Muscle of leg (tissue), 3 donors: ENCODE measurements at regions not wholly inside any gene's neighbourhood (a gene's known extent, or its start where the extent isn't known, plus 50 kb on each side); places are given as distances from the start of the nearest gene placed in this dataset.

Experiments
- DNase-seq: peaks from one replicate; pipeline ENCODE4 v3.0.0; 2013
- H3K27ac ChIP-seq: one replicate; pipeline ENCODE4 v1.5.1; 2013; ENCODE audit warnings: mild to moderate bottlenecking, low read length, control low read depth
- H3K27me3 ChIP-seq: one replicate; pipeline ENCODE4 v1.6.1; 2013; ENCODE audit warnings: low read length; ENCODE audit not compliant: control insufficient read depth, insufficient read depth
- H3K36me3 ChIP-seq: one replicate; pipeline ENCODE4 v1.6.1; 2013; ENCODE audit warnings: low read length; ENCODE audit not compliant: control insufficient read depth, insufficient read depth
- H3K4me1 ChIP-seq: one replicate; pipeline ENCODE4 v1.6.1; 2013; ENCODE audit warnings: low read length; ENCODE audit not compliant: control insufficient read depth, insufficient read depth
- H3K4me3 ChIP-seq: one replicate; pipeline ENCODE4 v1.5.1; 2013; ENCODE audit warnings: low read length, control low read depth
- H3K9me3 ChIP-seq: replicated peaks from 2 replicates; pipeline ENCODE4 v1.6.1; 2013; ENCODE audit warnings: low read depth, low read length; ENCODE audit not compliant: control insufficient read depth
- WGBS: methylation state at CpG from one replicate; pipeline ENCODE4 v1.1.5; 2013; ENCODE audit warnings: missing lambda C conversion rate; ENCODE audit not compliant: insufficient coverage; 5-methylcytosine and 5-hydroxymethylcytosine counted together

GRCh38 chr18:38811209-38811608 lies 1245.6 kb upstream of the CELF4 start:
- Histone ChIP-seq H3K9me3 (no peaks in the 10 kb centered on the region), H3K4me3 (no peak overlapping the region), H3K4me1 (no peaks in the 10 kb centered on the region), H3K27ac (no peak overlapping the region), H3K36me3 (no peaks in the 10 kb centered on the region), H3K27me3 (no peaks in the 10 kb centered on the region)
- DNase-seq = no peak
- WGBS = 100% methylated on average over 1 of the region's 2 CpGs

- no CpG with 5 or more reads among the region's 4 CpGs for WGBS
- H3K36me3 ChIP-seq = no peaks in the 10 kb centered on the region
Observed at GRCh38 chr18:38810789-38811188, 1245.2 kb upstream of the CELF4 start.

GRCh38 chr18:38807915-38808314 lies 1242.3 kb upstream of the CELF4 start:
- no peak overlapping the region for H3K27ac ChIP-seq
- 85% methylated on average over 2 of the region's 3 CpGs for WGBS
- H3K4me1 ChIP-seq = no peaks in the 10 kb centered on the region
- no peak for DNase-seq
- H3K27me3 ChIP-seq = no peaks in the 10 kb centered on the region
- no peaks in the 10 kb centered on the region for H3K9me3 ChIP-seq
- H3K36me3 ChIP-seq = no peaks in the 10 kb centered on the region
- no peak overlapping the region for H3K4me3 ChIP-seq

More at GRCh38 chr18:38810789-38811188, 1245.2 kb upstream of the CELF4 start:
- Histone ChIP-seq H3K27me3 (no peaks in the 10 kb centered on the region), H3K9me3 (no peaks in the 10 kb centered on the region), H3K4me3 (no peak overlapping the region), H3K27ac (no peak overlapping the region), H3K4me1 (no peaks in the 10 kb centered on the region)
- DNase-seq = no peak

- no peak for DNase-seq
- no peaks in the 10 kb centered on the region for H3K4me1 ChIP-seq
- H3K9me3 ChIP-seq = no peaks in the 10 kb centered on the region
- no peaks in the 10 kb centered on the region for H3K27me3 ChIP-seq
- no peak overlapping the region for H3K27ac ChIP-seq
- WGBS = no CpG with 5 or more reads among the region's 1 CpG
- H3K4me3 ChIP-seq = no peak overlapping the region
- no peaks in the 10 kb centered on the region for H3K36me3 ChIP-seq
Observed at GRCh38 chr18:38805256-38805655, 1239.7 kb upstream of the CELF4 start.

GRCh38 chr18:38801640-38802039 lies 1236.0 kb upstream of the CELF4 start:
- no peaks in the 10 kb centered on the region for H3K9me3 ChIP-seq
- DNase-seq = no peak
- no CpG with 5 or more reads among the region's 2 CpGs for WGBS

GRCh38 chr18:38796762-38797161 lies 1231.2 kb upstream of the CELF4 start:
- no peaks in the 10 kb centered on the region for H3K9me3 ChIP-seq
- H3K27ac ChIP-seq = no peak overlapping the region
- no peaks in the 10 kb centered on the region for H3K36me3 ChIP-seq
- H3K4me3 ChIP-seq = no peak overlapping the region
- no peaks in the 10 kb centered on the region for H3K27me3 ChIP-seq
- no CpG with 5 or more reads among the region's 1 CpG for whole genome bisulfite sequencing
- DNase-seq = no peak
- H3K4me1 ChIP-seq = no peaks in the 10 kb centered on the region

More at GRCh38 chr18:38801640-38802039, 1236.0 kb upstream of the CELF4 start:
- H3K27me3 ChIP-seq = no peaks in the 10 kb centered on the region
- H3K4me1 ChIP-seq = no peaks in the 10 kb centered on the region
- no peak overlapping the region for H3K27ac ChIP-seq
- H3K36me3 ChIP-seq = no peaks in the 10 kb centered on the region
- no peak overlapping the region for H3K4me3 ChIP-seq

- 98% methylated on average over 3 of the region's 6 CpGs for WGBS
- Histone ChIP-seq H3K9me3 (no peaks in the 10 kb centered on the region), H3K27ac (no peak overlapping the region), H3K4me3 (no peak overlapping the region), H3K4me1 (no peaks in the 10 kb centered on the region), H3K27me3 (no peaks in the 10 kb centered on the region), H3K36me3 (no peaks in the 10 kb centered on the region)
- DNase-seq = no peak
Observed at GRCh38 chr18:38792731-38793130, 1227.1 kb upstream of the CELF4 start.

- Histone ChIP-seq H3K4me1 (no peaks in the 10 kb centered on the region), H3K27ac (no peak overlapping the region), H3K27me3 (no peaks in the 10 kb centered on the region), H3K36me3 (no peaks in the 10 kb centered on the region), H3K9me3 (no peaks in the 10 kb centered on the region), H3K4me3 (no peak overlapping the region)
- WGBS = no CpG with 5 or more reads among the region's 1 CpG
- DNase-seq = no peak
Observed at GRCh38 chr18:38790786-38791185, 1225.2 kb upstream of the CELF4 start.

- H3K27ac ChIP-seq = no peak overlapping the region
- H3K36me3 ChIP-seq = no peaks in the 10 kb centered on the region
- H3K27me3 ChIP-seq = no peaks in the 10 kb centered on the region
- no peaks in the 10 kb centered on the region for H3K9me3 ChIP-seq
- no peak overlapping the region for H3K4me3 ChIP-seq
- no peak for DNase-seq
- no CpG with 5 or more reads among the region's 1 CpG for WGBS
- no peaks in the 10 kb centered on the region for H3K4me1 ChIP-seq
Observed at GRCh38 chr18:38790303-38790702, 1224.7 kb upstream of the CELF4 start.

- no peaks in the 10 kb centered on the region for H3K36me3 ChIP-seq
- H3K27ac ChIP-seq = no peak overlapping the region
- H3K4me1 ChIP-seq = no peaks in the 10 kb centered on the region
- whole genome bisulfite sequencing = no CpG with 5 or more reads among the region's 1 CpG
- no peak for DNase-seq
- H3K27me3 ChIP-seq = no peaks in the 10 kb centered on the region
- H3K9me3 ChIP-seq = no peaks in the 10 kb centered on the region
- H3K4me3 ChIP-seq = no peak overlapping the region
Observed at GRCh38 chr18:38789141-38789540, 1223.5 kb upstream of the CELF4 start.

GRCh38 chr18:38786906-38787305 lies 1221.3 kb upstream of the CELF4 start:
- peaks cover 2% of the 10 kb centered on the region for H3K9me3 ChIP-seq
- no peak overlapping the region for H3K4me3 ChIP-seq
- WGBS = 80% methylated on average over 1 of the region's 1 CpG
- no peaks in the 10 kb centered on the region for H3K27me3 ChIP-seq
- no peaks in the 10 kb centered on the region for H3K4me1 ChIP-seq
- no peaks in the 10 kb centered on the region for H3K36me3 ChIP-seq
- H3K27ac ChIP-seq = no peak overlapping the region
- no peak for DNase-seq
